Stimulated activated CD4-positive, alpha-beta T cell treated with anti-CD3 and anti-CD28 coated beads, Interleukin-15, amount 100 ng/mL, for 48 hours (primary cell): ENCODE measurements at regions not wholly inside any gene's neighbourhood (a gene's known extent, or its start where the extent isn't known, plus 50 kb on each side); places are given as distances from the start of the nearest gene placed in this dataset.
"Not testable (repeated sequence)": the region's sequence is repeated elsewhere in the genome, so short reads cannot be mapped to it uniquely, and the experiment has no call there.

Source experiments
- DNase-seq, 2 donors: peaks; one replicate each; pipeline ENCODE4 v3.0.0-alpha.2; 2020; ENCODE audit warnings: low read depth in 2 of 2

DNA sequence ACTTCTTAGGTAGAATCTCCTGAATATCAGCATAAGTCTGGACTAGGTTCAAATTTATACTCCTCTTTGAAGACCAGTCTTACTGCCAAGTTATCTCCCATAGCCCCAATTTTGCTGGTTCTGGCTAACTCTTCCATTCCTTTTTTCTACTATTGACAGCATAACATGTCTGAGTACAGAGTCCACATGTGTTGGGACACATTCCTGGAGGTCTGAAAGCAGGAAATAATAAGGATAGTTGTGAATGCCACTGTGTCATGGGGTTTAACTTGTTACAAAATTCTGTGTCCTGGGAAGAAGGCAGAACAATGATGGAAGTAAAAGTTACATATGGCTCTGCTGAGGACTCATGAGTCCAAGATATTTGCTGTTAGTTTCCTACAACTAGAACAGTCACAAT, 57.4 kb upstream of the ZBTB20 start:
- no peak for DNase-seq

DNA sequence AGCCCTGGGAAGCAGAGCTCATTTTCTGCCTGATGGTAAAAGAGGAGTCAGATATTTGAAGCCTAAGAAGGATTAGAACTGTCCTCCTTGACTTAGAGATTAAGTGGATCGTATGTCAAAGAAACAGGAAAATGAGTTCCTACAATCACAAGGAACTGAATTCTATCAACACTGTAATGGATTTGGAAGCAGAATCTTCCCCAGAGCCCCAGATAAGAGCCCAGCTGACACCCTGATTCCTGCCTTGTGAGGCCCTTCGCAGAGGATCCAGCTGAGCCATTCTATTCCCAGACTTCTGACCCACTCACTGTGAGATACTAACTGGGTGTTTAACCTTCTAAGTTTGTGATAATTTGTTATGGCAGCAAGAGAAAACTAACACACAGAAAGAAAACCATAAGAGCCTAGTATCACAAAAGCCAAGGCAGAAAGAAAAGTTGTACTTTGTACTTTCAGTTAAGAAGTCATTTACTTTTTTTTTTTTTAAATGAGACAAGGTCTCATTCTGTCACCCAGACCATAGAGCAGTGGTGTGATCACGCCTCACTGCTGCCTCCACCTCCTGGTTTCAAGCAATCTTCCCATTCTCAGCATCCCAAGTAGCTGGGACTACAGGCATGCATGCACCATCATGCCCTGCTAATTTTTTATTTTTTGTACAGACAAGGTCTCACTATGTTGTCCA, 61.1 kb upstream of the ZBTB20 start:
- DNase-seq, result no peak

DNA sequence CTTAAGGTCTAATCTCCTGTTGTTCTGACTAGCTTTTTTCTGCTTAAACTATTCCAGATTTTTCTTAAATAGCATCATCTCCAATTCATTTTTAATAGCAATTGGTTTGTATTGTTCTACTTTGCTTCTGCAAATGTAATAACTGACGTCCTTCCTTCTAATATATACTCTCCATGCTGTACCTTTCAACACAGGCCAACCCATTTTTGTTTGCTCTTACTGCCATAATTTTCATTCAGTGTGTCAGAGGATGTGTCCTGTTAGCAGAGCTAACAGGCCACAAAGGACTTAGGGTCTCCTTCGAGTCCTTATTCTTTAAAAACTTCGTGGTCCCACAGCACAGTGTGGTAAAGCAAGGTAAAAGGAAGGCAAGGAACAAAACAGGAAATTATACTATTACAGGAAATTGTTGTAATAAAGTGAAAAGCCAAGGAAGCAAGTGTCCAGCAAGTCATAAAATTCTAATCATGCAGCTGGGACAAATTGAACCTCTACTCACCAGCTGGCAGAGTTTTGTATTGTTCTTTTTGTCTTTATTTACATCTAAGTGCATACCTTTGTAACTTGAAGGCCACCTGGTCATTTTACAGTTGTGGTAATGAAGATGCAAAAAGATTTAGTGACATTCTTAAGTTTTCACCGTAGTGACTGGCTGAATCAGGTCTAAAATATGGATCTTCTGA, 64.9 kb upstream of the ZBTB20 start:
- no peak for DNase-seq

DNA sequence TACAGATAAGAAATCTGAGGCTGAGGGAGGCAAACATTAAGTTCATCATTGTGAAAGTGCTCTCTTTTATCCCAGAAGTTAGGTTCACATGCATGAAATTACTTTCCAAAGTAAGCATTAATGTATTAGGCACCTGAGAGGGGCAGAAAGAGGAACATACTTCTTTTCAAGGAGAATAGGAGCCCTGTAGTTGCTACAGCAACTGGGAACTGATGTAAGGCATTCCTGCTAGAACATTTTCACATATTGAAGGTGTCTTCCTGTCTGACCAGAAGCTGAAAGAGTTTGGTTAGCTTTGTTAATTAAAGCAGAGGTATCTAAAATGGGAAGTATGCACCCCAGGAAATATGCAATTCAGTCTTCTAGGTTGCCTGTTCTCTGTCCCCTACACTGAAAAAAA, 65.5 kb upstream of the ZBTB20 start:
- DNase-seq, result no peak

DNA sequence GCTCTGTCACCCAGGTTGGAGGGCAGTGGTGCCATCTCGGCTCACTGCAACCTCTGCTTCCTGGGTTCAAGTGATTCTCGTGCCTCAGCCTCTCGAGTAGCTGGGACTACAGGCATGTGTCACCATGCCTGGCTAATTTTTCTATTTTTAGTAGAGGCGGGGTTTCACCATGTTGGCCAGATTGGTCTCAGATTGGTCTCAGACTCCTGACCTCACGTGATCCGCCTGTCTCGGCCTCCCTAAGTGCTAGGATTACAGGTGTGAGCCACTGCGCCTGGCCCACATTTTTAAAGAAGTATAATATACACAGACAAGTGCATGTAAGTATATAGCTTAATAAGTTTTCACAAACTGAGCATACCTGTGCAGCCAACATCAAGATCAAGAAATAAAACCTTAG, 66.0 kb upstream of the ZBTB20 start:
- DNase-seq, result not testable (repeated sequence)

DNA sequence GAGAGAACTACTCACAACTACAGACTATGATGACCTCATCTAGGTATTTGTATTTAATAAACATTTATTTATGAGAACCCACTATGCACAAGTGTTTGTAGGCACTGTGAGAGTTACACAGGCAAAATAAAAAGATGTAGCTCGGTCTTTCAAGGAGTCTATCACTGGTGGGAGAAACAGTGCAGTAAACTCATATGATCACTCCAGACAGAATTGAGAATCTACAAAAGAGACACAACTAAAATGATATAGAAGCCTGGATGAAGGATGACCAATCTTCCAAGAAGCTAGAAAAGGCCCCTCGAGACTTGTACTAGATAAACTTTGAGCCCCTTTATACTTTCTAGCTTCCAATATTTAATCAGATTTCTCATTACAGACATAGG, 70.2 kb upstream of the ZBTB20 start:
- DNase-seq, result no peak

DNA sequence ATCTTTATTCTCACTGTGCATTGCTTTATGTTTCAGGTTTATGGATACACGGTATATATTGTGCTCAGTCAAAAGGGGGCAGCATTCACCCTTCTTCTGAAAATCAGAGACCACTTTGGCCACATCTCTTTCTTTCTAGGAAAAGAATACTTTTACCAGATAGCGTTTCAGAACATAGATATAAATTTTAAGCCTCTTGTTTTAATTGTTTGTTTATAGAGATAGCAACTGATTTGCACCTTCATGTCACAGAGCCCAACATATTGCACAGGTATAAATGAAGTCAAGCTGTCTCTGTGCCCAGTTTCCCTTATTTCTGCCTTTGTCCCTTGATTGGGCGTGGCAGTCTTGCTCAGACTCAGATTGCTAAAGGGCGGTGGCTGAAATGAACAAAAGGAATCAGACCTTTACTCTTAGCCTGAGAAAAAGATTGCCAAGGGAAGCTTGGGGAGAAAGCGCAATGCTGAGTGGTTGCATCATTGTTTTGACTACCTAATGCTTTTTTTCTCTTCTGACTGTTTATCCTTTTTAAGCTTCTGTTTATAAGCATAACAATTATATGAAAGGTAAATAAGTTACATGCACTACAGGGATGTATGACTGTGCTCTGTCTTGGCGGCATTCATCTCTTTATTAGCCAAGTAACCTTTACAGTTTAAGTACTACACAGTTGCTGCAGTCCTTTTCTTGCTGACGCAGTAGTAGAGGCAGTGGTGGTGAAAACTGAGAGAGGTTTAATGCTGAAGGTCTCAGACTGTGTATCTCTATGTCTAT, 70.8 kb upstream of the ZBTB20 start:
- DNase-seq, result peak in 1 of 2 donors; percentile 0

DNA sequence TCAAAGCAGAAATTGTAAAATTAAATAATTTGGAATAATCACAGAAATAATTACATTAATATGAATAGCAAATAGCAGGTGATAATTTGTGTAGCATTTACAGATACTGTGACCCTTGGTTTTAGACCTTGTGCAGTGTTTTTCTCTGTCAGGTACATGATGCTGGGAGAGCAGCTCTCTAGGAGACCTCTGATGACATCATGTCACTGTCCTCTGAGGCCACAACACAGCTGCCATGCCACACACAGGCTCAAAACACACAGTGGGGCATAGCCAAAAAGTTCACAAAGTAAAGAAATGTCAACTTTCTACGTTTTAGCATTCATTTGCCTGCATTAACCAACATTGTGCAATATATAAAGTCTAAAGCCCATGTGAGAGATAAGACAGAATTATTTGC, 71.8 kb upstream of the ZBTB20 start:
- no peak for DNase-seq

DNA sequence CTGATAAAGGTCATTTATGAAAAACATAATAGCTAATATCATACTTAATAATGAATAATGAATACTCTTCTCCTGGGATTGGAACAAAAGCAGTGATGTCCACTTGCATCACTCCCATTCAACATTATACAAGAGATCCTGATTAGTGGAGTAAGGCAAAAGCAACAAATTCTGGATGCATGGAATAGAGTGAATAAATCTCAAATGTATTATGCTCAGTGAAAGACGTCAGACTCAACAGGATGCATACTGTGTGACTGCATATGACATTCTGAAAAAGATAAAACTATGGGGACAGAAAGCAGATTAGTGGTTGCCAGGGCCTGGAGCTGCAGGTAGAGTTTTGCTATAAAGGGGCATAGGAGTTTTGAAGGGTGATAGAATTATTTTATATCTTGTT, 77.6 kb upstream of the ZBTB20 start:
- DNase-seq, result no peak

DNA sequence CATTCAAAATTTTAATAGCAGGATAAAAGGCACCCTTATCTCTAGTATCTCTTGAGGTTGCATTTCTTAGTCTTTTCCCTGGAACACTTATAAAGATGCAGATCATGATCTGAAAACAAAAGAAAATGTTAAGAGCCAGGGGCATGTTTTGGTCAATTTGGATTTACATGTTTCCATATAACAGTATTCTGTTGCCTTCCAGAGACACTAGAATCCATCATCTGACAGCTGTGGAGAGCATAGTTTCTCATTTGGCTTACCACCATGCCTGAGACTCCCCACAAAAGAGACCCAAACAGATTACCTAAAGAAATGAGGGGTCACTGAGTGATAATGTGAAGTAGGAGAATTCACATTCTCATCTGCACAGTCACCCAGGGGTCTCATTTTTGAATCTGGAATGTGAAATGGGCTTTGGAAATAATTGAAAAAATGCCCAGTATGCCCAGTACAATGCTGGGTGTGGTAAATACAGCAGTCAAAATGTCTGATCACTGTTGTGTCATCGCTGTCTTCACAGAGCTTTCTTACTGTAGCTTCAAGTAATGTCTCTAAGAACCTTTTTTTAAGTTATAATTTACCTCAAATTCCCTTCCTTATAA, 79.9 kb upstream of the ZBTB20 start:
- no peak for DNase-seq

DNA sequence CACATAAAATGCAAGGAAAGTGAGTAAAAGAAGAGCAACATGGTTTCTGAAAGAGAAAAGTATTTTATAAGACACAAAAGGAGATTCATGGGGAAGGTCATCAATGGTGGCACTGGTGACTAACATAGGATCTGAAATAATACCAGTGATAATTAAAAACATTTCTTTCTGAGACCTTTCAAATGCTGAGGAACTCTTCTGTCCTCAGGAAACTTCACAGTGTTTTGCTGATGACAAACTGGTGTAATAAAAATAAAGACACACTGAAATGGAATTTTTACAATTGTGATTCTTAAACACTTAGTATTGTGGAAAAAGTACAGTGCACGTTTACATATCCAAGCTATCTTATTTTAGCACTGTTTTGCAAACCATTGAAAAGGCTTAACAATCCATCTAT, 80.4 kb upstream of the ZBTB20 start:
- DNase-seq, result no peak

DNA sequence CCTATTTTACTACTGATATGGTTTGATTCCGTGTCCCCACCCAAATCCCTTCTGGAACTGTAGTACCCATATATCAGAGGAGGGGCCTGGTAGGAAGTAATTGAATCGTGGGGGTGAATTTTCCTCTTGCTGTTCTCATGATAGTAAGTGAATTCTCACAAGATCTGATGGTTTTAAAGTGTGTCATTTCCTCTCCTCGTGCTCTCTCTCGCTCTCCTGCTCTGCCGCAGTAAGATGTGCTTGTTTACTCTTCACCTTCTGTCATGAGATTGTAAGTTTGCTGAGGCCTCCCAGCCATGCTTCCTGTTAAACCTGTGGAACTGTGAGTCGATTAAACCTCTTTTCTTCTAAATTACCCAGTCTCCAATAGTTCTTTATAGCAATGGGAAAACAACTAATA, 81.2 kb upstream of the ZBTB20 start:
- no peak for DNase-seq

DNA sequence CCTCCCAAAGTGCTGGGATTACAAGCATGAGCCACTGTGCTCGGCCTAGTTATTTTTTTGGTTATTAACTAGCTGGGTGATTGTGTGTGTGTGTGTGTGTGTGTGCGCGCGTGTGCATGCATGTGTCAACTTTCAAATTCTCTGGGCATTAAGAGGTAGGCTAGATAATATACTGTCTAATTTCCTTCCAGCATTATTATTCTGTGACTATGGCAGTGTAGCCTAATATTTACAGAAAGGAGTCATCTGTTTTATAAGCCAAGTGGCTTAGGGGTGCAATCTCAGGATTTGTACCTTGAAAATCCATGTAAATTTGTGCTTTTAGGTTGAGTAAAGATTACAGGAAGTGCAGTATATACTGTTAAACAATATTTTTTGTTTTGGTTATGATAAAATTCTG, 85.1 kb upstream of the ZBTB20 start:
- no peak for DNase-seq

DNA sequence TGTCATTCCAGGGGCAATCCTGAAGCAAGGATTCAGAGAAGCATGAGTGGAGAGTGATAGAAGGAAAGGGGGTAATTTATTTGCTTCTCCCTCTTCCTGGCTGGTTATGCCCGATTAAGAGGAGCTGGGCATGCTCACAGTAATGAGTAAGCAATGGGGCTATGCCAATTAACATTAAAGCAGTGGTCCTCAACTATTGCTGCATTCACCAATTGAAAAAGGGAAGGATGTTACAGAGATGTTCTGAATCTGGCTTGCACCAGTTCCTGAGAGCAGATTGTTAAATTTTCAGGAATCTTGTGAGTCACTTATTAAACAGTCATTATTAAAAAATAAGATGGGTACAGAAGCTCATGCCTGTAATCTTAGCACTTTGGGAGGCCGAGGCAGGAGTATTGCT, 85.9 kb upstream of the ZBTB20 start:
- no peak for DNase-seq

DNA sequence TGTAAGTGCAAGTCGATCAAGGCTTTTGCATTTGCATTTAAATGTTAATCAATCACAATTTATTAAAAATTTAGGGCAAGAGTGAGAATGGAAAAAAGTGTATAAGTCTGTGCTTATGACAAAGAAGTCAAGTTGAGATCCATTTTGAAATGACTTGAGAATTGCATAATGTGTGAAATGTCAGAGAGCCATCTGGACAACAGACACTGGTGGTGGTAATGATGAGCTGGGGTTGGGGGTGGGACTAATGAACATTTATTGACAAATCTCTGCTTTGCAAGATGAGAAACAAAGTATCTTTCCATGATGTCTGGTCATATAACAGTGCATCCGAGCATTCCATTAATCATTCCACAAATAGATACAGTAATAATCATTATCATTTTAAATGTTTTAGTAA, 89.4 kb upstream of the ZBTB20 start:
- DNase-seq, result no peak

DNA sequence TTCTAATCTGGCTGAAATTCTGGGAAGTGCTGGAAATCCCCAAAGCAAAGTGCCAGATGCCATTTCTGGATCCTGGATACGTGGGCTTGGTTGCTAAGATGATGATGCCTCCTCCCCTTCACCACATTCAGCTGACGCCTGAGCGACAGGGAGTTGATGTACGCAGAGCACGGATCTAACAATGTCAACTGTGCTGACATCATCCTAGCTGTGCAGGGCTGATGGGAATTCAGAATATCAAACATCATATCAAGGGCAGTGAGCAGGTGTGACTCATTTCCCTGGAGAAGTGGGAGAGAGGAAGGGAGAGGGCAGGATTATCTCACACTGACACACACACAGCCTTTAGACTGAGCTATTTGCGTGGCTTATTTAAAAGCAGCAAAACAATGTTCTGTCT, 92.6 kb upstream of the ZBTB20 start:
- DNase-seq, result no peak

DNA sequence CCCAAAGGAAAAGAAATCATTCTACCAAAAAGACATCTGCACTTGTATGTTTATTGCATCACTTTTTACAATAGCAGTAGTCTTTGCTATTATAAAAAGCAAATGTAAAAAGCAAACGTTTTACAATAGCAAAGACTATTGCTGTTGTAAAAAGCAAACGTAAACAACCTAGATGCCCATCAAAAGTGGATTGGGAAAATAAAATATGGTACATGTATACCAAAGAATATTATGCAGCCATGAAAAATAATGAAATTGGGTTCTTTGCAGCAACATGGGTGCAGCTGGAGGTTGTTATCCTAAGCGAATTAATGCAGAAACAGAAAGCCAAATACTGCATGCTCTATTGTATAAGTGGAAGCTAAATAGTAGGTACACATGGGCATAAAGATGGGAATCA, 97.3 kb upstream of the ZBTB20 start:
- DNase-seq, result no peak

DNA sequence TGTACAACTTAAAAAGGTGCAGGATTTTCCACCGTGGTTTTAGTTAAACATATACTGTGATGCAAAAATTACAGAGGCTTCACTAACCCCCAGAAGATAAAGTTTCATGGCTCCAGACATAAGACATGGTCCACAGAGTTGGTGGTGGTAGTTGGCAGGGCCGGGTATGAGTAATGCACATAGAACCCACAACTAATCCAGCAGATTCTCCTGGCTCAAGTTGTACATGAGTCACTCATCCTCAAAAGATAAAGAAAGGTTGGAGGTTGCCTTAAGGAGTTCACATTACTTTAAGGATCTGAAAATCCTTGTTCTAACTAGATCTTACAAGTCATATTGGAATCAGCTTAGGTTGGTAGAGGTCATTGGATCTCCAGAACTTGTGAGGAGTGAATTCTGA, 98.3 kb upstream of the ZBTB20 start:
- DNase-seq, result no peak

DNA sequence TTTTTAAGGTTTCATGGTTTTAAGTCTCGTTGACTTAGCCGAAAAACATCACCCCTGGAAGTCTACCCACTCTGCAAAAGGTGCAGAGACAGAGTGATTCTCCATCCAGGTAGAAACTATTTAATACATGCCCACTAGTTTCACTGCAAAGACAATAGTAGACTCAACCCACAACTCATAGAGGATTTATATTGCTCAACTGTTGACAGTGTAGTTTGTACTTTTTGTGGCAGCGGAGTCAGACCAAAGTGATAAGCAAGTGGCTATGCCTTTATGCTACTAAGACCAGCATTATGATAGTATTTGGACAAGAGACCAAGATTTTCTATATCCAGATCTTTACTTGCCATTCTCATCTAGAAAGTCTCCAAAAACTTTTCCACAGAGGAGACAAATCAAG, 98.8 kb upstream of the ZBTB20 start:
- no peak for DNase-seq

DNA sequence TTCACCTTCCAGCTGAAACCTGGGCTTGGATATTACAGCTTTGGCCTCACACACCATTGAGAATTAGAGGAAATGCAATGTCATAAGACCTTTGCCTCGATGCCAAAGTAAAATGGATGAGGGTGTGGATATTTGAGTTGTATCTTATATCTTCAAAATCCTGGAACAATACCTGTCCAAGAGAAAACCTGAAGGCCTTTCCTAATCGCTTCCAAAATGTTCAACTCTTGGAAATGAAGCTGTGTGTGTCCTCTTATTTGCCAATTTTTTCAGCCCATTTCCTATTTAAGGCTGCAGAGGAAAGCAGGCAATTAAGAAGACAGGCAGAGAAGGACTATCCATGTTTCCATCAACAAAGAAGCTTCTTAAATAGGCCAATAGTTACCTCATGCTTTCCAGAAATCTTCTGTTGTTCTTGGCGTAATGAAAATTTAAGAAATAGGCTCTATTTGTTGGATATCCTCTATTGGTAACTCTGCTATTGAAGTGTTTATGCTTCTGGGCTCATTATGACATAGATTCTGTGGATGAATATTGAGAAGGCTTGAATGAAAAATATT, 99.5 kb upstream of the ZBTB20 start:
- DNase-seq, result no peak

DNA sequence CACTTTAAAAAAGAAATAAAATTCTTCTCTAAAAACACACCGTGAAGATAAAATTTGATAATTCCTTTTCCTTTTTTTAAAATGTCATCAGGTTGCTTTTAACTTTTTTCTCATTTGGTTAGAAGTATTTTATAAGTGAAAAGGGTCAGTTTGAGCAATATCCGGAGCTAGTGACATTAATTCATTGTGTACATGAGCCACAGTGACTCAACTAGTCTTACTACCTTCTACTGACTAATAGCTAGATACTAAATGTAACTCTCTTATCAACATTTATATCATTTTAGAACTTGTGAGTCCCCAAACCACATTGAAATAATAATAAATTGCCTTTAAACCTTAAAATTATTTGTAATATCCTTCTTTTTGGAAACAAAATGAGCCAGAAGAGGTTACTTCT, 101.2 kb upstream of the ZBTB20 start:
- no peak for DNase-seq

DNA sequence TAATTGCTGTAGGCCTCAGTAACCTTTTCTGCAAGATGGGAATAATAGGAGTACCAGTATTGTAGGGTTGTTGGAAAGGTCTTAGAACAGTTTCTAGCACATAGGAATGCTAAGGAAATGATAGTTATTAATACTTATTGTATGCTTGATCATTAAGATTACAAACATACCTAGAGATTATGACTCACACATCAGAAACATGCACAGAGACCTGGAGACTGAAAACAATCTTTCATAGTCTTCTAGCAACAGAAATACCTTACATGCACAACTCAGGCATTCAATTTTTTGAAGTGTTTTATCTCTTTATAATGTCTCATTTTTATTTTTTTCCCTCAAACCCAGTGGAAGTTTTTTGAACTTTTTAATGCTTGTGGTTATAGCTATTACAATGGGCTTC, 104.4 kb upstream of the ZBTB20 start:
- DNase-seq, result no peak
